ENCODE measurements at regions not wholly inside any gene's neighbourhood (a gene's known extent, or its start where the extent isn't known, plus 50 kb on each side); places are given as distances from the start of the nearest gene placed in this dataset.

DNA sequence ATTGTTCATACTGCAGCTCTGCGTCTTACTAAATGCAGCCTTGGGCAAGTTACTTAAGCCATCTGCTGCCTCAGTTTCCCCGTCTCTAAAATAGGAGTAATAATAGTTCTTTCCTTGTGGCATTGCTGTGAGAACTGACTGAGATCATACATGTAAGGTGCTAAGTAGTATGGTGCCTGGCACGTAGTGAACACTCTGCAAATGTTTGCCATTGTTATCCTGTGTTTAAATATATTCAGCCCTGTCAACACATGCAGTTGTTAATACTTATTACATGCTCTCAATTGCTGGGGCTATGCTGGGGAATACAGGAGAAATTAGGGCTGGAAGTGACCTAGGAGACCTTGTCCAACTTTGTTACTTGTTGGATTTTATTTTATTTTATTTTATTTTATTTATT, 105.2 kb upstream of the RAI14 start:
- H3K27me3 ChIP-seq (ENCODE audit: insufficient read depth, low read depth), result no peaks in the 10 kb centered on the region
- CTCF ChIA-PET, result no interaction called here

DNA sequence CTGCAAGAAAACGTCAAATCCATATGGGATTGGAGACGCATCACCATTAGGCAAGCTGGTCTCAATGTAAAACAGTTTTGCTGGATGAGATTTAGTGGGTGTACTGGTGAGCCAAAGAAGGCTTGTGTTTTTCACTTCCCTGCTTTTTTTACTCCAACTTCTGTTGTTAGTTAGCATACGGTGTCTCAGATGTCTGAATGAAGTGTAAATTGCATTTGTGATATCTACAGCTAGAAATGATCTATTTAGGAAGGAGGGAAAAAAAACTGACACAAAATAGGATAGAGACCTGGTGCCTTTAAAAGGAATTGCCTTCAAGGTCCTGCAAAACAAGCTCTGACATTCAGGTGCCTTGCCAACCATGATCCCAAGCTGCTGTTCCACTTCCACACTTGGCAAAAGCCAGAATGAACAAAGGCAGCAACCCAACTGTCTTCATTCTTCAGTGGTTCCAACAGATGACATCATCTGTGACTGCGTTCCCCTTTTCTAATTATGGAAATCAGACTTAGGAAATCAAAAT, 104.2 kb upstream of the RAI14 start:
- Histone ChIP-seq H3K27ac (no peak overlapping the region), H2AFZ (no peak overlapping the region), H3K4me3 (no peak overlapping the region), H3F3A (ENCODE audit: insufficient read depth, low read depth) (no peaks in the 10 kb centered on the region), H3K9me2 (ENCODE audit: insufficient read depth) (0 out of 2 replicates have a peak, but pooled peaks cover 5% of the 10 kb centered on the region), H3K36me3 (ENCODE audit: low read depth) (no peaks in the 10 kb centered on the region), H3K4me2 (no peak overlapping the region), H3K79me2 (ENCODE audit: low read depth) (no peaks in the 10 kb centered on the region), H3K4me1 (replicated peaks; ENCODE audit: insufficient read depth) (no peaks in the 10 kb centered on the region), H4K20me1 (ENCODE audit: insufficient read depth) (no peaks in the 10 kb centered on the region), H3K9me3 (ENCODE audit: insufficient read depth, low read depth) (peaks cover 13% of the 10 kb centered on the region), H3K27me3 (ENCODE audit: insufficient read depth, low read depth) (no peaks in the 10 kb centered on the region)
- BruUV-seq (replicated peaks), result no TSS peak
- TF ChIP-seq EZH2 (IDR thresholded peaks at IDR 0.05; ENCODE audit: low read depth), result no peak
- TF ChIP-seq, protein P1, sequence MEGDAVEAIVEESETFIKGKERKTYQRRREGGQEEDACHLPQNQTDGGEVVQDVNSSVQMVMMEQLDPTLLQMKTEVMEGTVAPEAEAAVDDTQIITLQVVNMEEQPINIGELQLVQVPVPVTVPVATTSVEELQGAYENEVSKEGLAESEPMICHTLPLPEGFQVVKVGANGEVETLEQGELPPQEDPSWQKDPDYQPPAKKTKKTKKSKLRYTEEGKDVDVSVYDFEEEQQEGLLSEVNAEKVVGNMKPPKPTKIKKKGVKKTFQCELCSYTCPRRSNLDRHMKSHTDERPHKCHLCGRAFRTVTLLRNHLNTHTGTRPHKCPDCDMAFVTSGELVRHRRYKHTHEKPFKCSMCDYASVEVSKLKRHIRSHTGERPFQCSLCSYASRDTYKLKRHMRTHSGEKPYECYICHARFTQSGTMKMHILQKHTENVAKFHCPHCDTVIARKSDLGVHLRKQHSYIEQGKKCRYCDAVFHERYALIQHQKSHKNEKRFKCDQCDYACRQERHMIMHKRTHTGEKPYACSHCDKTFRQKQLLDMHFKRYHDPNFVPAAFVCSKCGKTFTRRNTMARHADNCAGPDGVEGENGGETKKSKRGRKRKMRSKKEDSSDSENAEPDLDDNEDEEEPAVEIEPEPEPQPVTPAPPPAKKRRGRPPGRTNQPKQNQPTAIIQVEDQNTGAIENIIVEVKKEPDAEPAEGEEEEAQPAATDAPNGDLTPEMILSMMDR (conservative IDR thresholded peaks at IDR 0.05), result no peak
- DNase-seq, result no peak
- ChIA-PET POLR2A (ENCODE audit: unreplicated experiment) (interaction anchor here (0.7 kb wide), 1 partner anchor 23 kb away, joined by 4 read pairs; no protein-coding TSS in a partner anchor), CTCF (no interaction called here)
- intact Hi-C loops (cut with micrococcal nuclease; ENCODE audit: unreplicated experiment), result no loop called here

More for the DNA sequence above, 105.2 kb upstream of the RAI14 start:
- H3K4me2 ChIP-seq, result no peak overlapping the region
- no peak overlapping the region for H3K4me3 ChIP-seq
- intact Hi-C loops (cut with micrococcal nuclease; ENCODE audit: unreplicated experiment), result no loop called here
- no peaks in the 10 kb centered on the region for H3K79me2 ChIP-seq (ENCODE audit: low read depth)
- no peaks in the 10 kb centered on the region for H4K20me1 ChIP-seq (ENCODE audit: insufficient read depth)
- H3K4me1 ChIP-seq (replicated peaks; ENCODE audit: insufficient read depth), result no peaks in the 10 kb centered on the region
- 0 out of 2 replicates have a peak, but pooled peaks cover 5% of the 10 kb centered on the region for H3K9me2 ChIP-seq (ENCODE audit: insufficient read depth)
- no peak overlapping the region for H3K27ac ChIP-seq
- no peak overlapping the region for H2AFZ ChIP-seq
- DNase-seq, result no peak
- H3F3A ChIP-seq (ENCODE audit: insufficient read depth, low read depth), result no peaks in the 10 kb centered on the region
- H3K9me3 ChIP-seq (ENCODE audit: insufficient read depth, low read depth), result peaks cover 19% of the 10 kb centered on the region
- POLR2A ChIA-PET (ENCODE audit: unreplicated experiment), result no interaction called here
- no peak for TF ChIP-seq EZH2 (IDR thresholded peaks at IDR 0.05; ENCODE audit: low read depth)
- TF ChIP-seq, protein P1 (conservative IDR thresholded peaks at IDR 0.05), result no peak
- BruUV-seq (replicated peaks), result no TSS peak
- H3K36me3 ChIP-seq (ENCODE audit: low read depth), result no peaks in the 10 kb centered on the region

DNA sequence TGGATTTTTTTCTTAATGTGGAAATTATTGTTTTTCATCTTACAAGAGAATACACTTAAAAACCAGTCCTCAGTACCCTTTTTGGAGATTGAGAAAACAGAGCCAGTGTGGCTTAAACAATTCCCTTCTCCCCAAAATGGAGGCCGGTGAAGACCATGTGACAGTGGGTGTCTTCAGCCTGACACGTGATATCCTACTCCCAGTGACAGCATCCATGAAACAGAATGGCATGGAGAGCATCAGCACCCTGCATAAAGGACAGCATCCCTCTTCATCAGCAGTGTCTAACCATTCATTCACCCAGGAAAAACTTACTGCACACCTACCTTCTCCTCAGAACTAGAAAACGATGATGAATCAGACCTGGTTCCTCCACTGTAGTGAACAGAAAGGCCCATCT, 103.4 kb upstream of the RAI14 start:
- Histone ChIP-seq H3K4me3 (no peak overlapping the region), H3K4me1 (replicated peaks; ENCODE audit: insufficient read depth) (no peaks in the 10 kb centered on the region), H3K4me2 (no peak overlapping the region), H3K9me2 (ENCODE audit: insufficient read depth) (0 out of 2 replicates have a peak, but pooled peaks cover 5% of the 10 kb centered on the region), H3F3A (ENCODE audit: insufficient read depth, low read depth) (no peaks in the 10 kb centered on the region), H3K27me3 (ENCODE audit: insufficient read depth, low read depth) (no peaks in the 10 kb centered on the region), H4K20me1 (ENCODE audit: insufficient read depth) (no peaks in the 10 kb centered on the region), H2AFZ (no peak overlapping the region), H3K27ac (no peak overlapping the region), H3K79me2 (ENCODE audit: low read depth) (no peaks in the 10 kb centered on the region), H3K9me3 (ENCODE audit: insufficient read depth, low read depth) (peaks cover 6% of the 10 kb centered on the region; the same call in 1 of the 2 replicates), H3K36me3 (ENCODE audit: low read depth) (no peaks in the 10 kb centered on the region)
- TF ChIP-seq, protein P1 (conservative IDR thresholded peaks at IDR 0.05), result no peak
- TF ChIP-seq EZH2 (IDR thresholded peaks at IDR 0.05; ENCODE audit: low read depth), result no peak
- intact Hi-C loops (cut with micrococcal nuclease; ENCODE audit: unreplicated experiment), result no loop called here
- CTCF ChIA-PET, result no interaction called here
- DNase-seq, result no peak
- POLR2A ChIA-PET (ENCODE audit: unreplicated experiment), result interaction anchor here (0.6 kb wide), 1 partner anchor 51 kb away, joined by 7 read pairs; no protein-coding TSS in a partner anchor
- BruUV-seq (replicated peaks), result no TSS peak

All from PC-9 (cell line).